ENCODE measurements at regions not wholly inside any gene's neighbourhood (a gene's known extent, or its start where the extent isn't known, plus 50 kb on each side); places are given as distances from the start of the nearest gene placed in this dataset.

DNA sequence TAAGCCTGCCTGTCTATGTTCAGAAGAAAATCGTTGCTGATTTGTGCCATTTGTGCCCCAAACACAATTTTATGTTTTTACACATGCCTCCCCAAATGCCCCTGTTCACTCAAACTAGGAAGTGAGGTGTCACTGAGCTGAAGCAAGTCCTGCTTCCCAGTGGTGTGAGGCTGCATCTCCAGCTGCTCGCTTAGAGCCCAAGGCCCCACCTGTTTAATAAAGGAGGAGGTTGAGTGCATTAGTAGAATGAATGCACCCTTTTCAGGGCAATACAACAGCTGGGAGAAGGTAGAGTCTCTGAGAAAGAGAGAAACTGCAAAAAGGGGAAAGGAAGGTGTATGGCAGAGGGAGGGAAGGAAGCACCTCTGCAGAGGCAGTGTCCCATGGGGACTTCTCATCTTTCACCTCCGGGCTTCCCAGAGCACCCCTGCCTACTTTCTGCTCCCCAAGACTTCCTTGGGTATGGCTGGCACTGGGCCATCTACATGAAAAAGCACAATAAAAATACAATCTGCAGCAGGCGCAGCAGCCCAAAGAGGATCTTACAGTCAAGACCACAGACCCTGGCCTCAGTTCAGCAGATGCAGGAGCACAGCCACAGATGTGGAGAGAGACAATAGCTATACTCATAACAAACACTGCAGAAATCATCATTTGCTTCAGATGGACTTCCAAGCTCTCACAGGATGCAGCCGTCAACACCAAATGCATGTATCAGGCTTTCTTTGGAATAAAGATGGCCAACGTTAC is 165.9 kb downstream of the POLR2M start:
- no peak for DNase-seq (ENCODE audit: extremely low read depth, low read depth)
- TF ChIP-seq, protein P1, sequence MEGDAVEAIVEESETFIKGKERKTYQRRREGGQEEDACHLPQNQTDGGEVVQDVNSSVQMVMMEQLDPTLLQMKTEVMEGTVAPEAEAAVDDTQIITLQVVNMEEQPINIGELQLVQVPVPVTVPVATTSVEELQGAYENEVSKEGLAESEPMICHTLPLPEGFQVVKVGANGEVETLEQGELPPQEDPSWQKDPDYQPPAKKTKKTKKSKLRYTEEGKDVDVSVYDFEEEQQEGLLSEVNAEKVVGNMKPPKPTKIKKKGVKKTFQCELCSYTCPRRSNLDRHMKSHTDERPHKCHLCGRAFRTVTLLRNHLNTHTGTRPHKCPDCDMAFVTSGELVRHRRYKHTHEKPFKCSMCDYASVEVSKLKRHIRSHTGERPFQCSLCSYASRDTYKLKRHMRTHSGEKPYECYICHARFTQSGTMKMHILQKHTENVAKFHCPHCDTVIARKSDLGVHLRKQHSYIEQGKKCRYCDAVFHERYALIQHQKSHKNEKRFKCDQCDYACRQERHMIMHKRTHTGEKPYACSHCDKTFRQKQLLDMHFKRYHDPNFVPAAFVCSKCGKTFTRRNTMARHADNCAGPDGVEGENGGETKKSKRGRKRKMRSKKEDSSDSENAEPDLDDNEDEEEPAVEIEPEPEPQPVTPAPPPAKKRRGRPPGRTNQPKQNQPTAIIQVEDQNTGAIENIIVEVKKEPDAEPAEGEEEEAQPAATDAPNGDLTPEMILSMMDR (IDR thresholded peaks at IDR 0.05; ENCODE audit: low read depth, low read length, missing control alignments): no peak
- H3K4me3 ChIP-seq (replicated peaks; ENCODE audit: low read depth, low read length): no peak overlapping the region

DNA sequence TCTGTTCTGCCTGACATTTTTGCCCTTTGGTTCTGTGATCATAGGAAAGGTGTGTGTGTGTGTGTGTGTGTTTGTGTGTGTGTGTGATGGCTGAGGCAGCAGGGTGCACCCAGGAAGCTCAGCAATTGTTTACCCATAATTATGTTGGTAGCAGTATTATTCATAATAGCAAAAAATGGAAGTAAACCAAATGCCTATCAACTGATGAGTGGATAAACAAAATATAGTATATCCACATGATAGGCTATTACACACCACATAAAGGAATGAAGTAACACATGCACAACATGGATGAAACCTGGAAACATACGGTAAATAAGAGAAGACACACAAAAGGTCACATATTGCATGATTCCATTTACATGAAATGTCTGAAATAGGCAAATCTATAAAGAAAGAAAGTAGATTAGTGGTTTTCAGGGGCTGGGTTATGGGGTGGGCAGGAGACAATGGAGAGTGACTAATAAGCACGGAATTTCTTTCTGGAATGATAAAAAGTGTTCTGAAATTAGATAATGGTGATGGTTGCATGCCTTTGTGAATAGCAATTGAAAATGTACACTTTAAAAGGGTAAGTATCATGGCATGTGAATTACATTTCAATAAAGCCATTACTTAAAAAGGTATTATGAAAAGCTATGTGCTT is 167.2 kb downstream of the POLR2M start:
- no peak for DNase-seq (ENCODE audit: extremely low read depth, low read depth)
- H3K4me3 ChIP-seq (replicated peaks; ENCODE audit: low read depth, low read length): no peak overlapping the region
- TF ChIP-seq, protein P1 (IDR thresholded peaks at IDR 0.05; ENCODE audit: low read depth, low read length, missing control alignments): no peak

DNA sequence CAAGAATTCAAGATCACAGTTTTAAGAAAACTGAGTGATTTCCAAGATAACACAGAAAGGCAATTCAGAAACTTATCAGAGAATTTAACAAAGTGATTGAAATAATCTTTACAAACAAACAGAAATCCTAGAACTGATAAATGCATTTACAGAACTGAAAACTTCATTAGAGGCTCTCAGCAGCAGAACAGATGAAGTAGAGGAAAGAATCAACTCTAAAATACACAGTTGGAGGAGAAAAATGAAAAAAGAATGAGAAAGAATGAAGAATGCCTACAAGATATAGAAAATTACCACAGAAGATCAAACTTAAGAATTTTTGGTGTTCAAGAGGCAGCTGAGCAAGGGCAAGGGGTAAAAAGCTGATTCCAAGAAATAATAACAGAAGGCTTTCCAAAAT is 168.8 kb downstream of the POLR2M start:
- no peak for DNase-seq (ENCODE audit: extremely low read depth, low read depth)
- TF ChIP-seq, protein P1 (IDR thresholded peaks at IDR 0.05; ENCODE audit: low read depth, low read length, missing control alignments): no peak
- H3K4me3 ChIP-seq (replicated peaks; ENCODE audit: low read depth, low read length): no peak overlapping the region

DNA sequence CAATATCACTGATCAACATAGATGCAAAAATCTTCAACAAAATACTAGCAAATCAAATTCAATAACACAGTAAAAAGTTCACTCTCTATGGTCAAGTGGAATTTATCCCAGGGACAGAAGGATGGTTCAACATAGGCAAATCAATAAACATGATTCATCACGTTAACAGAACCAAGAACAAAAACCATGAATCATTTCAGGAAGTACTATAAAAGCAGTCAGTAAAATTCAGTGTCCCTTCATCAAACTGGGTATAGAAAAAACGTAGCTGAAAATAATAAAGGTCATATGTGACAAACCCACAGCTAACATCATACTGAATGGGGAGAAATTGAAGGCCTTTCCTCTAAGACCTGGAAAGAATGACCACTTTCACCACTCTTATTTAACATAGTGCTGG is 172.1 kb downstream of the POLR2M start:
- H3K4me3 ChIP-seq (replicated peaks; ENCODE audit: low read depth, low read length): no peak overlapping the region
- no peak for DNase-seq (ENCODE audit: extremely low read depth, low read depth)
- TF ChIP-seq, protein P1 (IDR thresholded peaks at IDR 0.05; ENCODE audit: low read depth, low read length, missing control alignments): no peak

DNA sequence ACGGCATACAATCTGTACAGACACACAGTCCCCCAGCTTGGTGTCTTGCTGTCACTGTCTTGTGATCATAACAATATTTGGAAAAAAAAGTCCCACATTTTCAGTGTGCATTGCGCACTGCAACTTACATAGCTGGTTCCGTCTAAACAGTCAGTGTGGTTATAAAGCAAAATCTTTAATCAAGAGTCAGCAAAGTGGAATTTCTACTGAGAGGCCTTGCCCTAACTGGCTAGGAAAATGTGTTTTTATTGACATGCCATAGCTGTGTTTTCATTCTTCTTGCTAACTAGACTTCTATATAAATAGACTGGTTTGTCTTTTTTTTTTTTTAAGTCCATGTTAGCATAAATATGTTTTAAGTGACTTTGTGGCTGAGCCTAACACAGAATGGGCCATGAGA is 174.8 kb downstream of the POLR2M start:
- TF ChIP-seq, protein P1 (IDR thresholded peaks at IDR 0.05; ENCODE audit: low read depth, low read length, missing control alignments): no peak
- no peak for DNase-seq (ENCODE audit: extremely low read depth, low read depth)
- no peak overlapping the region for H3K4me3 ChIP-seq (replicated peaks; ENCODE audit: low read depth, low read length)

DNA sequence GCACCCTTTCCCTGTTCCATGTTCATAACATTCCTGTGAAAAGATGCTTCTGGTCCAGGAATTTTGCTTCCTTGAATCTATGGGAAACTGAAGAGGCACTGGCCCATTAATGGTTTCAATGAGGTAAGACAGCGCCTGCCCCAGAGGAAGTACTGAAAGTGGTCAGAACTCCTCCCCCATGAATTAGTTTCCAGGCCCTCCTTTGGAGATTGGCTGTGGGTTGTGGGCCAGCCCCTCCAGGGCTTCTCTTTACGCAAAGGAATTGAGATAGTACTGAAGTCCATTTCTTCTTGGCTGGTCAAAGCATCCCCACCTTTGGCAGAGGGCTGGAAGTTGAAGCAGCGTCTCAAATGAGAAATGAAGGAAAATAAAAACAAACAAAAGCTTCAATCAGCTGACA is 175.5 kb downstream of the POLR2M start:
- H3K4me3 ChIP-seq (replicated peaks; ENCODE audit: low read depth, low read length): no peak overlapping the region
- TF ChIP-seq, protein P1 (IDR thresholded peaks at IDR 0.05; ENCODE audit: low read depth, low read length, missing control alignments): no peak
- DNase-seq (ENCODE audit: extremely low read depth, low read depth): no peak
